Esophagus muscularis mucosa (tissue), 3 donors: ENCODE measurements at regions not wholly inside any gene's neighbourhood (a gene's known extent, or its start where the extent isn't known, plus 50 kb on each side); places are given as distances from the start of the nearest gene placed in this dataset.

ENCODE experiments used
- CTCF ChIP-seq, 3 experiments: fragments of 200-600 bp in 2 of 3; fragments of 450-650 bp in 1 of 3; sonication (generic) in 2 of 3; IDR thresholded peaks; one replicate each; pipeline ENCODE4 v1.5.1; 2017 to 2019; ENCODE audit warnings: antibody characterized with exemption in 3 of 3, mild to moderate bottlenecking in 2 of 3, moderate library complexity in 1 of 3
- POLR2A ChIP-seq: fragments of 450-650 bp; IDR thresholded peaks from one replicate; pipeline ENCODE4 v1.6.1; 2017; ENCODE audit warnings: antibody characterized with exemption, moderate library complexity, mild to moderate bottlenecking, low read depth
- POLR2AphosphoS5 ChIP-seq, 2 donors: sonication (generic); formaldehyde crosslinking; IDR thresholded peaks; one replicate each; pipeline ENCODE4 v1.6.1; 2017; ENCODE audit warnings: antibody characterized with exemption in 2 of 2

GRCh38 chr13:44283600-44283999, 90.0 kb upstream of the SERP2 start:
- TF ChIP-seq POLR2AphosphoS5 (IDR thresholded peaks at IDR 0.05) (no peak), CTCF (IDR thresholded peaks at IDR 0.05) (no peak), POLR2A (no peak)
